ENCODE measurements at regions not wholly inside any gene's neighbourhood (a gene's known extent, or its start where the extent isn't known, plus 50 kb on each side); places are given as distances from the start of the nearest gene placed in this dataset.

- DNase-seq (no peak), ATAC-seq (no peak)
Observed at GRCh38 chr10:128936392-128936791, 530.6 kb upstream of the MGMT start.

GRCh38 chr10:128938558-128938957 lies 528.5 kb upstream of the MGMT start:
- DNase-seq (no peak), ATAC-seq (no peak)

- DNase-seq (no peak), ATAC-seq (no peak)
Observed at GRCh38 chr10:128940081-128940480, 527.0 kb upstream of the MGMT start.

GRCh38 chr10:128943111-128943510 lies 523.9 kb upstream of the MGMT start:
- ATAC-seq (no peak), DNase-seq (no peak)

GRCh38 chr10:128945398-128945797 lies 521.6 kb upstream of the MGMT start:
- no peak for DNase-seq
- ATAC-seq: no peak

GRCh38 chr10:128950159-128950915 lies 516.7 kb upstream of the MGMT start:
- ATAC-seq (no peak), DNase-seq (no peak)

- ATAC-seq (no peak), DNase-seq (no peak)
Observed at GRCh38 chr10:128950916-128951275, 516.1 kb upstream of the MGMT start.

- ATAC-seq: no peak
- no peak for DNase-seq
Observed at GRCh38 chr10:128952856-128953255, 514.2 kb upstream of the MGMT start.

GRCh38 chr10:128956149-128956548 lies 510.9 kb upstream of the MGMT start:
- no peak for ATAC-seq
- DNase-seq: no peak

- DNase-seq: no peak
- ATAC-seq: no peak
Observed at GRCh38 chr10:128957221-128957620, 509.8 kb upstream of the MGMT start.

- ATAC-seq: no peak
- DNase-seq: no peak
Observed at GRCh38 chr10:128958834-128959690, 508.0 kb upstream of the MGMT start.

GRCh38 chr10:128959746-128960145 lies 507.3 kb upstream of the MGMT start:
- ATAC-seq (no peak), DNase-seq (no peak)

- ATAC-seq (no peak), DNase-seq (no peak)
Observed at GRCh38 chr10:128960517-128960916, 506.5 kb upstream of the MGMT start.

- DNase-seq: no peak
Observed at GRCh38 chr10:128962182-128962581, 504.9 kb upstream of the MGMT start.

GRCh38 chr10:128963211-128964099 lies 503.6 kb upstream of the MGMT start:
- ATAC-seq (no peak), DNase-seq (no peak)

More at GRCh38 chr10:128962182-128962581, 504.9 kb upstream of the MGMT start:
- no peak for ATAC-seq

GRCh38 chr10:128964100-128964403 lies 503.0 kb upstream of the MGMT start:
- no peak for DNase-seq
- no peak for ATAC-seq

GRCh38 chr10:128967980-128968756 lies 498.9 kb upstream of the MGMT start:
- no peak for ATAC-seq
- DNase-seq: no peak

- ATAC-seq (no peak), DNase-seq (no peak)
Observed at GRCh38 chr10:128969551-128969950, 497.5 kb upstream of the MGMT start.

- ATAC-seq: no peak
- no peak for DNase-seq
Observed at GRCh38 chr10:128971374-128972035, 495.5 kb upstream of the MGMT start.

- ATAC-seq (no peak), DNase-seq (no peak)
Observed at GRCh38 chr10:128972036-128972405, 495.0 kb upstream of the MGMT start.

GRCh38 chr10:128973221-128973620 lies 493.8 kb upstream of the MGMT start:
- ATAC-seq: no peak
- DNase-seq: no peak

Measured in stimulated activated naive CD8-positive, alpha-beta T cell treated with anti-CD3 and anti-CD28 coated beads, Interleukin-15, Interleukin-2, amounts not matched to agents 100 U/mL and 50 U/mL, for 24 hours (primary cell).